SK-N-SH treated with all-trans-retinoic acid at 6 μM for 48 hours (cell line): ENCODE measurements at regions not wholly inside any gene's neighbourhood (a gene's known extent, or its start where the extent isn't known, plus 50 kb on each side); places are given as distances from the start of the nearest gene placed in this dataset.

Source experiments
- ATAC-seq: fragments of 200-7000 bp; cut with Tn5 transposase; 3 replicates; pipeline ENCODE4 v1.9.1; 2020; ENCODE audit warnings: mild to moderate bottlenecking, moderate library complexity
- BACH2 ChIP-seq: fragments of 250-450 bp; sonication (Bioruptor Pico); IDR thresholded peaks from 2 replicates; pipeline ENCODE4 v1.9.0; 2021; ENCODE audit warnings: mild to moderate bottlenecking, borderline replicate concordance
- CSDC2 ChIP-seq: fragments of 250-450 bp; sonication (Bioruptor Pico); IDR thresholded peaks from 2 replicates; pipeline ENCODE4 v1.5.0; 2020; ENCODE audit warnings: mild to moderate bottlenecking, moderate library complexity
- CSRNP3 ChIP-seq: fragments of 250-450 bp; sonication (Bioruptor Pico); IDR thresholded peaks from 2 replicates; pipeline ENCODE4 v1.5.1; 2021; ENCODE audit warnings: mild to moderate bottlenecking, moderate library complexity
- GLIS3 ChIP-seq: fragments of 250-450 bp; sonication (Bioruptor Pico); IDR thresholded peaks from 2 replicates; pipeline ENCODE4 v1.5.0; 2020; ENCODE audit warnings: mild to moderate bottlenecking, moderate library complexity
- ISL1 ChIP-seq: fragments of 250-450 bp; sonication (Bioruptor Pico); IDR thresholded peaks from 2 replicates; pipeline ENCODE4 v2.1.2; 2022; ENCODE audit warnings: mild to moderate bottlenecking, moderate library complexity
- OSR1 ChIP-seq: fragments of 250-450 bp; sonication (Bioruptor Pico); IDR thresholded peaks from 2 replicates; pipeline ENCODE4 v1.8.0; 2022; ENCODE audit warnings: moderate library complexity, mild to moderate bottlenecking, inconsistent platforms
- PATZ1 ChIP-seq: fragments of 250-450 bp; sonication (Bioruptor Pico); IDR thresholded peaks from 2 replicates; pipeline ENCODE4 v1.8.0; 2020; ENCODE audit warnings: mild to moderate bottlenecking, moderate library complexity, borderline replicate concordance
- PPARA ChIP-seq: fragments of 250-450 bp; sonication (Bioruptor Pico); IDR thresholded peaks from 2 replicates; pipeline ENCODE4 v1.5.0; 2020; ENCODE audit warnings: mild to moderate bottlenecking, borderline replicate concordance
- RARB ChIP-seq: fragments of 250-450 bp; sonication (Bioruptor Pico); IDR thresholded peaks from 2 replicates; pipeline ENCODE4 v1.8.0; 2021; ENCODE audit warnings: mild to moderate bottlenecking, moderate library complexity
- SNAI2 ChIP-seq: fragments of 250-450 bp; sonication (Bioruptor Pico); IDR thresholded peaks from 2 replicates; pipeline ENCODE4 v1.5.0; 2020; ENCODE audit warnings: mild to moderate bottlenecking, moderate library complexity
- TOX ChIP-seq: fragments of 250-450 bp; sonication (Bioruptor Pico); IDR thresholded peaks from 2 replicates; pipeline ENCODE4 v1.8.0; 2021; ENCODE audit warnings: mild to moderate bottlenecking, moderate library complexity, borderline replicate concordance
- TSHZ2 ChIP-seq: fragments of 250-450 bp; sonication (Bioruptor Pico); IDR thresholded peaks from 2 replicates; pipeline ENCODE4 v1.5.0; 2020; ENCODE audit warnings: mild to moderate bottlenecking, moderate library complexity
- ZC3H10 ChIP-seq: fragments of 250-450 bp; sonication (Bioruptor Pico); IDR thresholded peaks from 2 replicates; pipeline ENCODE4 v1.5.1; 2021; ENCODE audit warnings: mild to moderate bottlenecking, moderate library complexity
- ZFP3 ChIP-seq: fragments of 250-450 bp; sonication (Bioruptor Pico); IDR thresholded peaks from 2 replicates; pipeline ENCODE4 v1.5.0; 2020; ENCODE audit warnings: mild to moderate bottlenecking, moderate library complexity
- ZFP30 ChIP-seq: fragments of 450-650 bp; formaldehyde crosslinking; IDR thresholded peaks from 2 replicates; pipeline ENCODE4 v1.5.0; 2022; ENCODE audit warnings: mild to moderate bottlenecking, moderate library complexity
- ZNF70 ChIP-seq: fragments of 450-650 bp; formaldehyde crosslinking; IDR thresholded peaks from 2 replicates; pipeline ENCODE4 v1.5.0; 2020; ENCODE audit warnings: mild to moderate bottlenecking, moderate library complexity
- ZNF8 ChIP-seq: fragments of 450-650 bp; formaldehyde crosslinking; IDR thresholded peaks from 2 replicates; pipeline ENCODE4 v1.5.0; 2020; ENCODE audit warnings: mild to moderate bottlenecking, moderate library complexity
- TF ChIP-seq, protein P1 (sequence below): fragments of 250-450 bp; sonication (Bioruptor Pico); IDR thresholded peaks from 2 replicates; pipeline ENCODE4 v1.5.1; 2020; ENCODE audit warnings: low read depth, mild to moderate bottlenecking, moderate library complexity
- TF ChIP-seq, protein P2 (sequence below): fragments of 250-450 bp; sonication (Bioruptor Pico); IDR thresholded peaks from 2 replicates; pipeline ENCODE4 v1.8.0; 2021; ENCODE audit warnings: low read depth, mild to moderate bottlenecking, moderate library complexity, borderline replicate concordance

GRCh38 chr3:193771011-193771652, 178.1 kb downstream of the OPA1 start:
- TF ChIP-seq TOX (CRISPR knock-in tag) (no peak), CSDC2 (CRISPR knock-in tag) (no peak), CSRNP3 (no peak), BACH2 (CRISPR knock-in tag) (no peak), ZFP30 (CRISPR knock-in tag) (no peak), ZNF70 (CRISPR knock-in tag) (no peak), SNAI2 (CRISPR knock-in tag) (no peak), PPARA (CRISPR knock-in tag) (no peak), ZC3H10 (CRISPR knock-in tag) (no peak), GLIS3 (CRISPR knock-in tag) (no peak), TSHZ2 (CRISPR knock-in tag) (no peak), ISL1 (CRISPR knock-in tag) (no peak)
- TF ChIP-seq, protein P1, sequence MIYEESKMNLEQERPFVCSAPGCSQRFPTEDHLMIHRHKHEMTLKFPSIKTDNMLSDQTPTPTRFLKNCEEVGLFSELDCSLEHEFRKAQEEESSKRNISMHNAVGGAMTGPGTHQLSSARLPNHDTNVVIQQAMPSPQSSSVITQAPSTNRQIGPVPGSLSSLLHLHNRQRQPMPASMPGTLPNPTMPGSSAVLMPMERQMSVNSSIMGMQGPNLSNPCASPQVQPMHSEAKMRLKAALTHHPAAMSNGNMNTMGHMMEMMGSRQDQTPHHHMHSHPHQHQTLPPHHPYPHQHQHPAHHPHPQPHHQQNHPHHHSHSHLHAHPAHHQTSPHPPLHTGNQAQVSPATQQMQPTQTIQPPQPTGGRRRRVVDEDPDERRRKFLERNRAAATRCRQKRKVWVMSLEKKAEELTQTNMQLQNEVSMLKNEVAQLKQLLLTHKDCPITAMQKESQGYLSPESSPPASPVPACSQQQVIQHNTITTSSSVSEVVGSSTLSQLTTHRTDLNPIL, result no peak
- ATAC-seq, result no peak

DNA sequence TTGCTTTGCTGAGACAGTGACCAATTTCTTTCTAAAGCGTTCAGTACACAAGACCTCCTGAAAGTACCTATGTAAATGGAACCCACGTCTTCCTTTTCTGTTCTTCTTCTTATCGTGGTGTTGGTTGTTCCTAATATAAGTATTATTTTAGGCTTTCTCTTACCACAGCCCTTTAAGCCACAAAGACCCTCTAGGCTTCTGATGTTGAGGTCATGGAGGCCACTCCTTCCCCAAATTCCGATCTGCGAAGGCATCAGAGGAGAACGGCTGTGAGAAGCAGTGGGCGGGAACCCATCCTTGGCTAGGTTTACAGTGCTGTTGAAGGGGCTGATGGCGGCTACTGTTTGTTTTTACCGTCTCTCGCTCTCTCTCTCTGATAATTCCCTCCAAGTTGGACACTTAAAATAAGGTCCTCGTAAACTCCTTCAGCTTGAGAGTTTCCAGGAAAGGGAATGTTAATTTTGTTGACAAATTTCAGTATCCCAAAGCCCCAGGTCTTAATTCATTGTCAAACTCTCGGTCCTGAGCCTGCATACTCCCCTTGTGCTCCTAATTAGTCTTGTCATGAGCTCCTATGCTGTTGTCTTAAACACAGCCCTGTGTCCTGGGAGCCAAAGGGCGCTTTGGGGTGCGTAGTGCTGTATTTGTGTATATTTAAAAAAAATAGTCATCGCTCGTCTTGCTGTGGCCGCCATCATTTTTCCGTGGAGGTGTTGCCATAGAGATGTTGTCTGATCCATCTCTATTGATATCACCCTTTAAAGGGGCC, 178.8 kb downstream of the OPA1 start:
- no peak for ATAC-seq
- TF ChIP-seq, protein P1, result no peak
- TF ChIP-seq, protein P2, sequence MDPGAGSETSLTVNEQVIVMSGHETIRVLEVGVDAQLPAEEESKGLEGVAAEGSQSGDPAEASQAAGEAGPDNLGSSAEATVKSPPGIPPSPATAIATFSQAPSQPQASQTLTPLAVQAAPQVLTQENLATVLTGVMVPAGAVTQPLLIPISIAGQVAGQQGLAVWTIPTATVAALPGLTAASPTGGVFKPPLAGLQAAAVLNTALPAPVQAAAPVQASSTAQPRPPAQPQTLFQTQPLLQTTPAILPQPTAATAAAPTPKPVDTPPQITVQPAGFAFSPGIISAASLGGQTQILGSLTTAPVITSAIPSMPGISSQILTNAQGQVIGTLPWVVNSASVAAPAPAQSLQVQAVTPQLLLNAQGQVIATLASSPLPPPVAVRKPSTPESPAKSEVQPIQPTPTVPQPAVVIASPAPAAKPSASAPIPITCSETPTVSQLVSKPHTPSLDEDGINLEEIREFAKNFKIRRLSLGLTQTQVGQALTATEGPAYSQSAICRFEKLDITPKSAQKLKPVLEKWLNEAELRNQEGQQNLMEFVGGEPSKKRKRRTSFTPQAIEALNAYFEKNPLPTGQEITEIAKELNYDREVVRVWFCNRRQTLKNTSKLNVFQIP (CRISPR knock-in tag), result no peak
- TF ChIP-seq ZFP3 (CRISPR knock-in tag) (no peak), PATZ1 (CRISPR knock-in tag) (no peak), CSDC2 (CRISPR knock-in tag) (no peak), TOX (CRISPR knock-in tag) (no peak), OSR1 (no peak), ZFP30 (CRISPR knock-in tag) (no peak), RARB (CRISPR knock-in tag) (no peak), ZNF8 (CRISPR knock-in tag) (no peak), PPARA (CRISPR knock-in tag) (no peak), ZNF70 (CRISPR knock-in tag) (no peak)
